Progenitor cell of endocrine pancreas (in vitro differentiated cells): ENCODE measurements at regions not wholly inside any gene's neighbourhood (a gene's known extent, or its start where the extent isn't known, plus 50 kb on each side); places are given as distances from the start of the nearest gene placed in this dataset.
"Not testable (repeated sequence)": the region's sequence is repeated elsewhere in the genome, so short reads cannot be mapped to it uniquely, and the experiment has no call there.

Experiments used
- DNase-seq: peaks from one replicate; pipeline ENCODE4 v3.0.0; 2021; ENCODE audit warnings: low spot score; ENCODE audit not compliant: unreplicated experiment
- H3K27ac Mint-ChIP-seq: 2 replicates; pipeline ENCODE4 v1.8.0; 2021; ENCODE audit warnings: mild to moderate bottlenecking, moderate library complexity, mixed read lengths
- H3K27me3 Mint-ChIP-seq: 2 replicates; pipeline ENCODE4 v1.8.0; 2021; ENCODE audit warnings: mixed read lengths
- H3K36me3 Mint-ChIP-seq: 2 replicates; pipeline ENCODE4 v1.8.0; 2022; ENCODE audit warnings: mixed read lengths; ENCODE audit not compliant: insufficient read depth
- H3K4me1 Mint-ChIP-seq: 2 replicates; pipeline ENCODE4 v1.8.0; 2021; ENCODE audit warnings: low read depth, mixed read lengths
- H3K4me3 Mint-ChIP-seq: 2 replicates; pipeline ENCODE4 v1.8.0; 2021; ENCODE audit warnings: low read depth, mild to moderate bottlenecking, moderate library complexity, mixed read lengths
- H3K9me3 Mint-ChIP-seq: 2 replicates; pipeline ENCODE4 v1.8.0; 2021; ENCODE audit warnings: low read depth, mixed read lengths
- CTCF ChIP-seq: fragments of 200-600 bp; sonication (generic); IDR thresholded peaks from one replicate; pipeline ENCODE4 v1.5.0; 2021; ENCODE audit warnings: antibody characterized with exemption, mild to moderate bottlenecking; ENCODE audit not compliant: unreplicated experiment

- no peak overlapping the region for H3K27ac Mint-ChIP-seq
- no peak for TF ChIP-seq CTCF
- H3K4me1 Mint-ChIP-seq = no peaks in the 10 kb centered on the region
- no peaks in the 10 kb centered on the region for H3K36me3 Mint-ChIP-seq
- no peak for DNase-seq
- H3K27me3 Mint-ChIP-seq = no peaks in the 10 kb centered on the region
- no peak overlapping the region for H3K4me3 Mint-ChIP-seq
- H3K9me3 Mint-ChIP-seq = no peaks in the 10 kb centered on the region
These were observed 366.3 kb upstream of the FAR2 start for GRCh38 chr12:28782812-28783211.

GRCh38 chr12:28787151-28787550 lies 361.9 kb upstream of the FAR2 start:
- no peaks in the 10 kb centered on the region for H3K9me3 Mint-ChIP-seq
- no peak for DNase-seq
- H3K4me3 Mint-ChIP-seq = no peak overlapping the region
- H3K27ac Mint-ChIP-seq = no peak overlapping the region
- H3K4me1 Mint-ChIP-seq = no peaks in the 10 kb centered on the region
- no peak for TF ChIP-seq CTCF
- no peaks in the 10 kb centered on the region for H3K36me3 Mint-ChIP-seq
- no peaks in the 10 kb centered on the region for H3K27me3 Mint-ChIP-seq

- not testable (repeated sequence) for DNase-seq, H3K27ac Mint-ChIP-seq, H3K27me3 Mint-ChIP-seq, H3K9me3 Mint-ChIP-seq, H3K4me3 Mint-ChIP-seq, H3K36me3 Mint-ChIP-seq, H3K4me1 Mint-ChIP-seq
These were observed 360.8 kb upstream of the FAR2 start for GRCh38 chr12:28788256-28788655.

- TF ChIP-seq CTCF = no peak
- Mint-ChIP-seq H3K27me3 (no peaks in the 10 kb centered on the region), H3K9me3 (no peaks in the 10 kb centered on the region), H3K36me3 (no peaks in the 10 kb centered on the region), H3K4me1 (no peaks in the 10 kb centered on the region), H3K4me3 (no peak overlapping the region), H3K27ac (no peak overlapping the region)
- no peak for DNase-seq
These were observed 355.4 kb upstream of the FAR2 start for GRCh38 chr12:28793581-28794151.

GRCh38 chr12:28794211-28794610 lies 354.9 kb upstream of the FAR2 start:
- no peak for TF ChIP-seq CTCF
- H3K4me3 Mint-ChIP-seq = no peak overlapping the region
- no peaks in the 10 kb centered on the region for H3K27me3 Mint-ChIP-seq
- H3K36me3 Mint-ChIP-seq = no peaks in the 10 kb centered on the region
- no peak overlapping the region for H3K27ac Mint-ChIP-seq
- H3K4me1 Mint-ChIP-seq = no peaks in the 10 kb centered on the region
- H3K9me3 Mint-ChIP-seq = no peaks in the 10 kb centered on the region
- DNase-seq = no peak

GRCh38 chr12:28794786-28795185 lies 354.3 kb upstream of the FAR2 start:
- no peak for TF ChIP-seq CTCF
- Mint-ChIP-seq H3K4me3 (no peak overlapping the region), H3K9me3 (no peaks in the 10 kb centered on the region), H3K4me1 (no peaks in the 10 kb centered on the region), H3K27me3 (no peaks in the 10 kb centered on the region), H3K36me3 (no peaks in the 10 kb centered on the region), H3K27ac (no peak overlapping the region)
- DNase-seq = no peak
